Panc1 (cell line): ENCODE measurements at regions not wholly inside any gene's neighbourhood (a gene's known extent, or its start where the extent isn't known, plus 50 kb on each side); places are given as distances from the start of the nearest gene placed in this dataset.

Experiments
- ATAC-seq: fragments of 200-7000 bp; cut with Tn5 transposase; 2 replicates; pipeline ENCODE4 v1.9.1; 2020; ENCODE audit warnings: mild to moderate bottlenecking, moderate library complexity
- BruUV-seq: library from RNA; stranded (reverse); fragments of 400-500 nt; replicated peaks from 2 replicates; lab custom pipeline; 2021; lab: Mats Ljungman, UMichigan
- CTCF ChIA-PET: fragments of 300-600 bp; sonication (Branson Sonifier 250); formaldehyde crosslinking; loops from one replicate; lab custom pipeline; 2022; ENCODE audit warnings: antibody characterized with exemption; lab: Charles Lee
- POLR2A ChIA-PET: fragments of 300-600 bp; sonication (Branson Sonifier 250); formaldehyde crosslinking; loops from one replicate; lab custom pipeline; 2022; ENCODE audit warnings: antibody characterized with exemption; lab: Charles Lee
- DNase-seq: peaks from one replicate; pipeline ENCODE4 v3.0.0-alpha.2; 2010; ENCODE audit warnings: low read depth, low spot score
- H3K27ac ChIP-seq: 2 replicates; pipeline ENCODE4 v1.5.1; 2011; ENCODE audit warnings: mild to moderate bottlenecking, low read length, inconsistent platforms
- H3K27me3 ChIP-seq: fragments of 200-500 bp; sonication (Bioruptor generic); 2 replicates; pipeline ENCODE4 v1.6.0; 2014; ENCODE audit warnings: low read length, inconsistent platforms; ENCODE audit not compliant: control insufficient read depth, insufficient read depth
- H3K36me3 ChIP-seq: fragments of 200-500 bp; sonication (Bioruptor generic); 2 replicates; pipeline ENCODE4 v1.5.1; 2014; ENCODE audit warnings: inconsistent platforms, mild to moderate bottlenecking, low read length, moderate library complexity; ENCODE audit not compliant: control insufficient read depth, insufficient read depth
- H3K4me1 ChIP-seq: 2 replicates; pipeline ENCODE4 v1.5.1; 2011; ENCODE audit warnings: inconsistent platforms, mild to moderate bottlenecking, low read length, moderate library complexity; ENCODE audit not compliant: control insufficient read depth, insufficient read depth
- H3K4me3 ChIP-seq, 2 experiments: 2 replicates each; pipeline ENCODE4 v1.5.1; 2011 to 2012; ENCODE audit warnings: low read depth in 2 of 2, low read length in 2 of 2, mild to moderate bottlenecking in 2 of 2, inconsistent platforms in 1 of 2, moderate library complexity in 1 of 2
- H3K9me3 ChIP-seq: fragments of 200-500 bp; sonication (Bioruptor generic); 2 replicates; pipeline ENCODE4 v1.5.1; 2014; ENCODE audit warnings: low read depth, mild to moderate bottlenecking, inconsistent platforms, low read length, moderate library complexity; ENCODE audit not compliant: control insufficient read depth, insufficient read depth
- CTCF ChIP-seq: fragments of 450-650 bp; IDR thresholded peaks from 2 replicates; pipeline ENCODE4 v1.5.1; 2017; ENCODE audit warnings: mild to moderate bottlenecking
- POLR2AphosphoS5 ChIP-seq: IDR thresholded peaks from 2 replicates; pipeline ENCODE4 v1.6.1; 2012; ENCODE audit warnings: mild to moderate bottlenecking, low read depth, low read length, moderate library complexity
- REST ChIP-seq, 2 experiments: IDR thresholded peaks; 2 replicates each; pipeline ENCODE4 v1.6.1; 2011 to 2012; ENCODE audit warnings: low read depth in 2 of 2, control low read depth in 1 of 2, low read length in 1 of 2, mild to moderate bottlenecking in 1 of 2, moderate library complexity in 1 of 2; ENCODE audit not compliant: insufficient read depth in 1 of 2
- SIN3A ChIP-seq: IDR thresholded peaks from 2 replicates; pipeline ENCODE4 v1.6.1; 2012; ENCODE audit warnings: low read depth, mild to moderate bottlenecking, low read length, moderate library complexity, borderline replicate concordance; ENCODE audit not compliant: insufficient read depth
- TCF7L2 ChIP-seq: IDR thresholded peaks from 2 replicates; pipeline ENCODE4 v1.6.1; 2011; ENCODE audit warnings: mild to moderate bottlenecking, low read depth, low read length, inconsistent platforms
- in situ Hi-C: cut with HindIII; loops from 2 replicates; pipeline ENCODE4 v1.10.0; 2016; ENCODE audit warnings: low sequenced_read_pairs, low pct_unique_long_range_greater_than_20kb
- intact Hi-C: fragments of 100-400 bp; cut with micrococcal nuclease; formaldehyde crosslinking; loops from one replicate; pipeline ENCODE4 v1.10.0; 2022; ENCODE audit not compliant: unreplicated experiment

GRCh38 chr21:17371450-17371849 is 141.4 kb upstream of the CXADR start:
- Histone ChIP-seq H3K27ac (no peak overlapping the region), H3K4me1 (no peaks in the 10 kb centered on the region), H3K27me3 (peaks cover 2% of the 10 kb centered on the region), H3K36me3 (no peaks in the 10 kb centered on the region), H3K9me3 (no peaks in the 10 kb centered on the region), H3K4me3 (no peak overlapping the region)
- ATAC-seq (no peak), DNase-seq (no peak)
- POLR2A ChIA-PET = no interaction called here
- intact Hi-C loops (no loop called here), in situ Hi-C loops (no loop called here)
- no TSS peak for BruUV-seq
- no peak for TF ChIP-seq CTCF
- TF ChIP-seq POLR2AphosphoS5 = no peak
- no peak for TF ChIP-seq TCF7L2
- TF ChIP-seq REST (IDR thresholded peaks at IDR 0.05; ENCODE audit: insufficient read depth in 1 of 2, low read depth in 2 of 2, low read length in 1 of 2) = no peak
- TF ChIP-seq SIN3A = no peak
- CTCF ChIA-PET = no interaction called here

GRCh38 chr21:17372200-17372599 is 140.6 kb upstream of the CXADR start:
- TF ChIP-seq SIN3A = no peak

GRCh38 chr21:17386498-17386897 is 126.3 kb upstream of the CXADR start:
- no peaks in the 10 kb centered on the region for H3K9me3 ChIP-seq
- no peak for TF ChIP-seq TCF7L2
- TF ChIP-seq REST (IDR thresholded peaks at IDR 0.05; ENCODE audit: insufficient read depth in 1 of 2, low read depth in 2 of 2, low read length in 1 of 2) = no peak
- no peak for TF ChIP-seq SIN3A
- TF ChIP-seq POLR2AphosphoS5 = no peak
- no peak for TF ChIP-seq CTCF
- no peaks in the 10 kb centered on the region for H3K4me1 ChIP-seq
- POLR2A ChIA-PET = no interaction called here
- no peak overlapping the region for H3K4me3 ChIP-seq
- no TSS peak for BruUV-seq
- H3K27me3 ChIP-seq = no peaks in the 10 kb centered on the region
- no peak overlapping the region for H3K27ac ChIP-seq
- ATAC-seq = no peak
- H3K36me3 ChIP-seq = no peaks in the 10 kb centered on the region
- DNase-seq = no peak
- in situ Hi-C loops (no loop called here), intact Hi-C loops (loop anchor here (2.0 to 5.0 kb wide), 2 partner anchors 126 to 200 kb away; partner anchors contain the start of gene CXADR)
- CTCF ChIA-PET = interaction anchor here (0.7 to 1.3 kb wide), 4 partner anchors 168 to 223 kb away, joined by 3 to 7 read pairs (median 4); no protein-coding TSS in a partner anchor

More at GRCh38 chr21:17372200-17372599, 140.6 kb upstream of the CXADR start:
- H3K36me3 ChIP-seq = no peaks in the 10 kb centered on the region
- no peak for DNase-seq
- in situ Hi-C loops (no loop called here), intact Hi-C loops (no loop called here)
- BruUV-seq = no TSS peak
- peaks cover 2% of the 10 kb centered on the region for H3K27me3 ChIP-seq
- H3K4me1 ChIP-seq = no peaks in the 10 kb centered on the region
- no peaks in the 10 kb centered on the region for H3K9me3 ChIP-seq
- no peak overlapping the region for H3K27ac ChIP-seq
- no peak for ATAC-seq
- CTCF ChIA-PET = no interaction called here
- POLR2A ChIA-PET = no interaction called here
- H3K4me3 ChIP-seq = no peak overlapping the region
